SKM-1 (cell line): ENCODE measurements at regions not wholly inside any gene's neighbourhood (a gene's known extent, or its start where the extent isn't known, plus 50 kb on each side); places are given as distances from the start of the nearest gene placed in this dataset.
"Not testable (repeated sequence)": the region's sequence is repeated elsewhere in the genome, so short reads cannot be mapped to it uniquely, and the experiment has no call there.

ENCODE experiments used
- DNase-seq: peaks from one replicate; lab custom pipeline; 2025; ENCODE audit not compliant: unreplicated experiment; lab: John Stamatoyannopoulos, UW

DNA sequence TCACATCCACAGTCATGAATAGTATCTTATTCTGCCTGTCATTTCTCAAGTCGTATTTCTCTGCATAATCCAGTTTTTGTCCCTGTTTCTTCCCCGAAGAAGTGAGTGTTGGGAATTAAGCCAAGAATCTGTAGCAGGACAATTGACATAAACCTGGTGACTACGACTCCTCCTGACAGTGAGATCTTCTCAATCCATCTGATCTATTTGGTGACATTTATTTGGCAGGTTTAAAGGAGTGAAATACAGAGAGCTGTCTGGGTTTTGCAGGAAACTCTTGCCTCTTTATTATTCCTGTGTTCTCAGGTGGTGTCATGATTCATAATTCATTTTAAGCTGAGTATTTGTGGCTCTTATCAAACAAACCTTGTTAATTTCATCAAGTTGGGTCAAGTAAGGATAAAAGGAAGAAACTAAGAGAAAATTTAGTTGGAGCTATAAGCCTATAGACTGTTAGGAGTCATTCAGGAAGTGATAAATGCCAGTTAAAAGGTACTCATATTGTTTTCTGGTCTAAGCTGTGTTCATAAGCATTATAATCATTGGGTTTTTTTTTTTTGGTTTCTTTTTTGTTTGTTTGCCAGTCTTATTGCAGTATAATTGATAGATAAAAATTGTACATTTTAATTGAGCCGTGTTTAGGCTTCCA is 95.9 kb upstream of the PCSK1 start:
- DNase-seq = no peak

DNA sequence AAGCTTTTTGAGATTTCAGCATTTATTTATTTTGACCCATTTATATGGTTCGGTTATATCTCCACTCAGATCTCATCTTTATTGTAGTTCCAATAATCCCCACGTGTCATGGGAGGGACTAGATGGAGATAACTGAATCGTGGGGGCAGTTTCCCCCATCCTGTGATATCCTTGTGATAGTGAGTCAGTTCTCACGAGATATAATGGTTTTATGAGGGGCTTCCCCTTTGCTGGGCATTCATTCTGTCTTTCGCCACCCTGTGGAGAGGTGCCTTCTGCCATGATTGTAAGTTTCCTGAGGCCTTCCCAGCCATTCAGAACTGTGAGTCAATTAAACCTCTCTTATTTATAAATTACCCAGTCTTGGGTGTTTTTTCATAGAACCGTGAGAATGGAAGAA is 96.5 kb upstream of the PCSK1 start:
- no peak for DNase-seq

DNA sequence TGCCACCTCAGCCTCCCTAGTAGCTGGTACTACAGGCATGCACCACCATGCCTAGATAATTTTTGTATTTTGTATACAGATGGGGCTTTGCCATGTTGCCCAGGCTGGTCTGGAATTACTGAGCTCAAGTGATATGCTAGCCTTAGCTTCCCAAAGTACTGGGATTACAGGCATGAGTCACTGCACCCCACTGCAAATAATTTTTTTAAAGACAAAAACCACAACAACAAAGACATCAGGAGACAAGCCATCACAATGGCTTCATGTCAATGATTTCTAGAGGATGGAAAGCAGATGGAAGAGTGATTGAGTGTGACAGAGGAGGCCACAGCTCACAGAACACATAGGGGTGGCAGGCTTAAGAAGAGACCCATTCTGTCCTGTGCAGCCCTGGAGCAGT is 97.9 kb upstream of the PCSK1 start:
- DNase-seq = no peak

DNA sequence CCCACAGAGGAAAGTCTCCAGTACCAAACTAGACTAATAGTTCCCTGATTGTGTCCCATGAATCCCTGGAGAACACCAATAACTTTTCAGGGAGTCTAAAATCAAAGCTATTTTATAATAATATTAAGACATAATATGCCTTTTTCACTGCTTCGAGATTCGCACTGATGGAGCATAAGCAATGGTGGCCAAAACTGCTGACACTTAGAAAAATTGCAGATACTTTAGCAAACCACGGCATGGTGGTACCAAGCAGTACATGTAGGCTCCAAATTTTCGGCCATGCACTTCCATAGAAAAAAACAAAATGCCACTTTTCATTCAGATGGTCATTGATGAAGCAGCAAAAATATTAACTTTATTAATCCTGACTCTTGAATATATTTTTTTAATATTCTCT is 100.3 kb upstream of the PCSK1 start:
- DNase-seq = no peak

DNA sequence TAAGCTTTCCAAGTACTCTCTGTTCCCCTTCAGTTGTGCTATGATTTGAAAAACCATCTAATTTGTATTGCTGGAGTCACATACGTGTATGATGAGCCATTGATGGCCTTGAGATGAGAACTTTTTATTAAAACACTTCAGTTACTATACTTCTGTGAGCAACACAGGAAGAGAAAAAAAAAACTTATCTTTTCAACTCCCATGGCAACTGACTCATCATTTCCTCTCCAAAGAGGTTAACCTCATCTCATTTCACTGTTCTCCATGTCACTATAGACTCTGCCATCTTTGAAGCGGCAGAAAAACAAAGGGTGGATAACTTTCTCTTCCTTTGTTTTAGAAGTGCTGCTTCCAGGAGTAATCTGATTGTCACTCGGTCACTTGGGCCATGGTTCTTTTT is 104.3 kb upstream of the PCSK1 start:
- no peak for DNase-seq

DNA sequence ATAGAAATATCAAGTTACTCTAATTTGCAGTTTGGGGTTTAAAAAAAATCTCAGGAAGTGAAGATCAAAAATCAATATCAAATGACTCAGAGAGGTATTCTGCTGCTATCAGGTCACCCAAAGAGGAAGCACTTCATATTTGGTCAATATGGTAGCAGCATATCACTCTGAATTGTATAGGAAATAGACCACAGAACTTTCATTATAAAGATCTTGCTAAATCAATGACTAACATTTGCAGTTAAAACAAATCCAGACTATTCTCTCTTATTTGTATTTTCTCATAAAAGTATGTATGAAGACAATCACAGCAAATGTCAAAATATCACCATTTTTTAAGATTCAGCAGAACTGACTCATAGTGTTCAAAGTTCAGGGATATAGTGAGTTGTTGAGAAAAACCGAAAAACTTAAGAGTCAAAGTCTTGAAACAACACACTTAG is 105.8 kb upstream of the PCSK1 start:
- no peak for DNase-seq

DNA sequence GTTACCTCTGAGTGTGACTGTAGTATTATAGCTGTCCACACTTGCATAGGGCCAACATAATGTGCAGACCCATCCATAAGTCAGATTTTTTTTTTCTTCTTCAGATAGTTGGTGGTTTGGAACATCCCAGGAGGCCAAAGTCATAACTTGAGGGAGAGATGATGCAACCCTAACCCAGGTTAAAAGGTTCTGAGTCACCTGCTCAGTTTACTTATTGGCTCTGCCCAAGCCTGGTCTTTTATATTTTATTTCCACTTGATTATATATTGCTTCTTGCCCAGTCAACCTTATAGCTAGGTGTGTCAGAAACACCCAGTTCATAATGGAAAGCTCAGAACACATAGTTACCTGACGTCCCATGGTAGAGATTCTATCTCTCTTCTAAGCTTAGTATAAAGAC is 113.1 kb upstream of the PCSK1 start:
- DNase-seq = no peak

DNA sequence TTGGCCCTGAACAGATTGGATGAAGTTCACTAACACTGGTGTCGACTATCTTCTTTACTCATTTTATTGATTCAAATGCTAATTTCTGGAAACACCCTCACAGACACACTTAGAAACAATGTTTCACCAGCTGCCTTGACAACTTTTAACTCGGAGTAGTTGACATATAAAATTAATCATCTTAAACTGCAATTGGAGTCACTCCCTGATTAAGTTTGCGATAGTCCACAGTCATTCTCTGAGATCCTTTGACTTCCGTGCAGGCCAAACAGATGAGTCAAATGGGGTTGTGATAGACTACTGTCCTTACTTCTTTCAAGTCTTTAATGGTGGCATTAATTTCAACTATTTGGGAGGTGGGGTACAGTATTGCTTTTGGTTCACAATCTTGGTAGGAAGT is 114.4 kb upstream of the PCSK1 start:
- no peak for DNase-seq

DNA sequence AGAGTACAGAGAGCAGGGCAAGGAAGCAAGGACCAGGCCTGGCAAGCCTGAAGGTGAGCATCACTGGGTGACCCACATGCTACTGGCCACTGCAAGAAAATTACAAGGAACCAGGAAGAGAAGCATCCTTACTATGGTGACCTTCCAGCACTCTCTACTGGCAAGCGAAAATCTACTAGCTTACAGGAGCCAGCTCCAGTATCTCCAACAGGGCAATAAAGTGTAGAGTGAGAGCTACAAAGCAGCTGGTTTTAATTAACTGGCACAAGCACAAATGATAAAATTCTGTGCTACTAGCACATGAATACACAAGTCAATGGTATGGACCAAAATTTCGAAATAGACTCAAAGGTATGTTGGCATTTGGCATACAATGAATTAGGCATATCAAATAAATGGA is 113.3 kb upstream of the CAST start:
- no peak for DNase-seq

DNA sequence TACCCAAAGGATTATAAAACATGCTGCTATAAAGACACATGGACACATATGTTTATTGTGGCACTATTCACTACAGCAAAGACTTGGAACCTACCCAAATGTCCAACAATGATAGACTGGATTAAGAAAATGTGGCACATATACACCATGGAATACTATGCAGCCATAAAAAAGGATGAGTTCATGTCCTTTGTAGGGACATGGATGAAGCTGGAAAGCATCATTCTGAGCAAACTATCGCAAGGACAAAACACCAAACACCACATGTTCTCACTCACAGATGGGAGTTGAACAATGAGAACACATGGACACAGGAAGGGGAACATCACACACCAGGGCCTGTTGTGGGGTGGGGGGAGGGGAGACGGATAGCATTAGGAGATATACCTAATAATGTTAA is 101.3 kb upstream of the CAST start:
- DNase-seq = not testable (repeated sequence)

DNA sequence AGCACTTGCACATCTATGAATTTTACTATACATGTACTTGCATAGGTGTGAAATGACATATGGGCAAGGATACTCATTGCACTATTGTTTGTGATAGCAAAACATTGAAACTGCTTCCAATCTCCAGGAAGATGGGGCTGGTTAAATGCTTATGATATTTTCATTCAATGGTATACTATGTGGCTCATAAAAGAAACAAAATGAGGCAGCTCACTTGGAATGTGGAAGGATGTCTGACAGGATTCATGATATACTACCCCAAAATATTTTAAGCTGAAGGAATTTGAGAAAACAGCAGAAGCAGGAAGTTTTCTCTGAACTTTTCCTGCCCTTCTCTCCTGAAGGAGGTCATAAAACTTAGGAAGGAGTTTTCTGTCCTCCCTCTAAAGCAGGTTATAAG is 99.6 kb upstream of the CAST start:
- DNase-seq = no peak

DNA sequence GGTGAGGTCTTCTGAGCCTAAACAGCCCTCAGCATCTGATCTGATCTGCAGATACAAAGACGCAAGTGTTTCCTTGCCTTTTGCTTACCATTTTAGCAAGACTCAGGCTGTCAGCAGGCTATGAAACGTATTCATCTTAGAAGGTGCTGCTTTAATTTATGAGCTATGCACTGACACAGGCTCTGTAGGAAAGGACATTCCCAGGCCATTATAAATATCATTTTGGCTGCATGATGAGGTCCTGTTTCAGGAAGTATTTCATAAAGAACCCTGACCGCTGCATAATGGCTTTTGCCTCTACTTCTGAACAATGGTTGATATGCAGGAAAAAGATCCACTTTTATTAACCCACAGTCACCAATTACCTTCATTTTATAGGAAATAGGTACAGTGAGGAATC is 98.4 kb upstream of the CAST start:
- no peak for DNase-seq

DNA sequence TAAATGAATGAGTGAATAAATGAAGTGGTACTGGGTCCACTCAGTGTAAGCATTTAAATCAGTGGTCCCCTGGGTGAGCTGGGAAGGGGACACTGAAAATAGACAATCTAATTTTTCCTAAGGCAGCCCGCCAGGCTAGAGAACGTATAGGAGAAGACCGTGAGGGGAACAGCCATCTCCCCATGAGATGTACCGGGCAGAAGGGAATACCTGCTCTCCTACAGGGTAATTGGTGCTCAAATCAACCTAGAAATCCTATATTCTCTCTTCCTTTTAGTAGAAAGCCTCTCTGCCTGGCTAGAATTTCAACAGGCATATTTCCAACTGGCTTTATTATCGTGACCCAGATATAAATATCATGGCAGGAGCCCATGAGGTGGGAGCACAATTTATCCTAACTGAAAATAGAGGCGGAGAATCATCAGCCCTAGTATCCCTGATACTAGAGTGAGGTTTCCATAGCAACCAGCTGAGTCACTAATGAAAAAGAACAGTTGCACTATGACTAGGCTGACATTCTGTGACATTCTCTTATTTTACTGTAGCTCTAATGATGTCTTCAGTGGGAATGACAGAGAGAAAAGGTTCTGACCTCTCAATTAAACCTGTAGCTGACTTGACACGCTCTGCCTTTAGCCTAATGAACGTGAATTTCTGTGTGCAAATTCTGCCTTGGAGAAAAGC is 96.5 kb upstream of the CAST start:
- DNase-seq = no peak

DNA sequence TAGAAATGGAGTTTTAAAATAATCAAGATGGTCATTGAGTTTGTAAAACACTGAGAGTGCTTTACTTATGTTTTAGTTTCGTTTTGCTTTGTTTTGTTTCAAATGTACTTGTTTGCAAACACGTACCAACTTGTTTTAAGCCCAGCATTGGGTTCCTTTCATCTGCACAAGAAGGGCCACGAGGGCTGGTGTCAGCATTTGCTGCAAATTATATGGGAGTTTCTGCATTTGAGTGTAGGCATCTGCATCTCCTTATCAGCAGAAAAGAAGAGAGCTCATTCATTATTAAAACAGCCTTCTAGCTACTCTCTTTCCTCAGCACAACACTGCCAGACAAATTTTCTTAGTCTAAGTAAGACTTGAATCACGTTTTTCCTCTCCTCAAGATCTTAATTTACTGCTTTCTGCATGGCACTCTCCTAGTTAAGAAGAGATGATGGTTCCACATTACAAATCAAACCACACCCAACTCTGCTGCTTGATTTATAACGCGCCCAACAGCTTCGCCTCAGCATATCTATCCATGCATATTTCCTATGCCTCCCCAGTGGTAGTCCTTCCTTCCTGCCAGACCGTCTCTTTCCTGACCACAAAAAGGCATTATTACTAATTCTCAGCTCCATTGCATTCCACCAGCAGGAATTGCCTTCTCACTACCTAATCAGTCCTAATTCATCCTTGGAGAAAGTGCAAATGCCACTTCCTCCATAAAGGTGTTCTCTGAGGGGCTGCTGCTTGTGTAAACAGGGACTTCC is 95.2 kb upstream of the CAST start:
- DNase-seq = no peak

DNA sequence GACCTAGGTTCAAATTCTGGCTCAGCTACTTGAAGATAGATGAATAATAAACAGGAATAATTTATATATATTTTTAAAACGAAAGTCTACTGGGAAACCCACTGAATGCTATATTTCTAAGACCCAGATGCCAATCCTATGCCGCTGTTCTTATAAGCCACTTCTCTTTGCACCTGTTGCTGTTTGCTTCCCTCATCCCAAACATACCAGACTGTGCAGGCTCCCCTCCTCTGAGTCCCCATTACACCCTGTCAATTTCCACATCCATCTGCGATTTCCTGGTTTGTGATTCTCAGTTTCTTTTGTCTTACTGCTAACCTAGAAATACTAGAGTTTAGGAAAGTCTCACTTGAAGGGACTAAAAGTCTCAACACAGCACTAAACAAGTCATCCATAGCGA is 92.8 kb upstream of the CAST start:
- no peak for DNase-seq

DNA sequence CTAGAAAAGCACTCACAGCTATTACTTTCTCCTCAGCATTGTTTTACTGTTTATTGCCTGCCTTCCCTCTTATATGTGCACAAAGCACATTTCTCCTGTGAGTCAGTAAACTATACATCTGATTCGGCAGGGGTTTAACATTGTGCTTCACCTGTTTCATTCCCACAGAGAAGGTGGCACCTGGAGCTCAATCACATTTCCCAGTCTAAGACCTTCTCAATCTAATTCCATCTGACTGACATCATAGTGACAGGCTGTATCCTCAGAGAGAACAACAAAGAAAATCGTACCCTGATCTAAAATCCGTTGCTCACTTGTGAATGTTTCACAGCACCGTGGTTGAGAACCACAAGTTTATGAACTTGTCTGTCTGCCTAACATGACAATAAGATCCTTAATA is 92.4 kb upstream of the CAST start:
- no peak for DNase-seq

DNA sequence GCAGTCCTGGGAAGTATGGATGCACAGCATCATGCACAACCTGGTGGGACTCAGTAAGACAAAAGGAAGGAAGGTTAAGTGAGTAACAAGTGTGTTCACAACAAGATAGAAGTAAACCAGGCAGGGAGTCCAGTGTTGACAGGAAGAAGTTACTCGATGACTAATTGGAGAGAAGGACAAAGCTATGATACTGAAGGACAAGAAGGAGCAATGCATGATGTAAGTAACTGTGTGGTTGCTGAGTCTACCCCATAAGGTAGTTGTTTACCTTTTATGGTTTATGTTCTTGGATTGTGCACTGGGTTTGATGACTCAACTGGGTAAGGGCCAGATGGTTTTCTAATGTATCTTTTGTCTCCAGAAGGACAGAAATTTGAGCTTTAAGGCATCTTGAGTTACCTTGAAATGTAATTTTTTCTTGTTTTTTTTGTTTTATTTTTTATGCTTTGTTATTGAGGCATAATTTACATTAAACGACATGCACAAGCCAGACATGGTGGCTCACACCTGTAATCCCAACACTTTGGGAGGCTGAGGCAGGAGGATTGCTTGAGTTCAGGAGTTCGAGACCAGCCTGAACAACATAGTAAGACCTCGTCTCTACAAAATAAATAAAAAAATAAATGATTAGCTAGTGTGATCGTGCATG is 89.2 kb upstream of the CAST start:
- no peak for DNase-seq

DNA sequence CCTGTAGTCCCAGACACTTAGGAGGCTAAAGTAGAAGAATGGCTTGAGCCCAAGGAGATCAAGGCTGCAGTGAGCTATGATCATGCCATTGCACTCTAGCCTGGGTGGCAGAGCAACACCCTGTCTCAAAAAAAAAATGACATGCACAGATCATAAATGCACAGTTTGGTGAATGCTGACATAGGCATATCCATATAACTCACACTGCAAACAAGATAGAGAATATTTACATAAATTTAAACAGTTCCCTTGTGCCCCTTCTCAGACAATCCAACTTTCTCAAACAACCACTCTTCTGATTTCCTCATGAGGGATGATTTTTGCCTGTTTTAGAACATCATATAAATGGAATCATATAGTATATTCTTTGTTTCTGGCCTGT is 88.7 kb upstream of the CAST start:
- no peak for DNase-seq

DNA sequence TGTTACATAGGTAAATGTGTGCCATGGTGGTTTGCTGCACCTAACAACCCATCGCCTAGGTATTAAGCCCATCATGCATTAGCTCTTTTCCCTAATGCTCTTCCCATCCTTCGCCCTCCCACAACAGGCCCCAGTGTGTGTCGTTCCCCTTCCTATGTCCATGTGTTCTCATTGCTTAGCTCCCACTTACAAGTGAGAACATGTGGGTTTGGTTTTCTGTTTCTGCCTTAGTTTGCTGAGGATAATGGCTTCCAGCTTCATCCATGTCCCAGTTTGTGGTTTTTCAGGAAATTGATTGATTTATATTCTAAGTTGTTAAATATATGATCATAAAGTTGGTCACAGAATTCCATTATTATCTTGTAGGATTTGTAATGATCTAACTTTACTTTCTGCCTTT is 85.3 kb upstream of the CAST start:
- DNase-seq = no peak

DNA sequence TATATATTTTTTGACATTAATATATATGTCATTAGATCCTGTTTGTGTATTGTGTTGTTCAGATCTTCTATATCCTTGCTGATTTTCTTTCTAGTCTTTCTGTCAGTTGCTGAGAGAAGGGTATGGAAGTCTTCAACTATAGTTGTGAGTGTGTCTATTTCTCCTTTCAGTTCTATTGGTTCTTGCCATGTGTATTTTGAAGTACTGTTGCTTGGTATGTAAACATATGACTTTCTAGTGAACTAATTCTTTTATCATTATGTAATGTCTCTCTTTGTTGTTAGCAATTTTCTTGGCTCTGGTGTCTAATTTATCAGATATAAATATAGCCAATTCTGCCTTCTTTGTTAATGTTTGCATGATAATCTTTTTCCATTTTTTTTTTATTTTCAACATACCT is 84.3 kb upstream of the CAST start:
- DNase-seq = no peak

DNA sequence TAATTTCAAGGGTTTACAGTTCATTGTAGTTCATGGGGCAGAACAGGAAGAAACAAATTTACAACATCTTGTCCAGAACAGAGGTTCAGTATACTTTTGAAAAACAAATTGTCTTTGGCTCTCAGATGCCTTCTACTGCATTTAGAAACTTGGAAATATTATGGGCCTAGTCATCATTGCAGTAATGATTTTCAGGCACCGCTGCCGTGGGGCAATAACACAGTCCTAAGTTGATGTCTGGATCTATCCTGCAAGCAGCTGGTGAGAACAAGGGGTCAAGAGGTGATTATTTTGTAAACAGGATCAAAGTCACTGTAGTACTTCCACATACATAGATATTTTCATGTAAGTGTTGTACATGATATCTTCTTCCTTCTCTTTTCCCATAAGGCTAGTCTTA is 82.5 kb upstream of the CAST start:
- DNase-seq = no peak

DNA sequence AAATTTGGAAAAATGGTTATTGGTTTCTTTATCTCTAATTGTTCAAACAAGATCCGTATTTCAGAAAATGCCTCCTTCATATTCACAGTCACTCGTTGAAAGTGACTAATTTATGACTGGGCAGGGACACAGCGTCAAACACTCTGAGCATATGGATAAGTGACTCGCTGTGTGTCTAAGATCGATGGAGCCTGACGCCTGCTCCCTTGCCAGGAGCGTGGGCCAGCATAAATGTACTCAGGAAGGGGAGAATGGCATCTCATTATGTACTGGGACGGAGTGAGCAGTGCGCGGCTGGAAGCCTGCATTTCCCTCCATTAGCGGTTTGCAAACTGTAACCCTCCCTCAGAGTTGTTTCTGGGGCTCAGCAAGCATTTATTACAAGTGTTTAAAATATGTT is 79.8 kb upstream of the CAST start:
- no peak for DNase-seq
